GM20431 (cell line): ENCODE measurements at regions not wholly inside any gene's neighbourhood (a gene's known extent, or its start where the extent isn't known, plus 50 kb on each side); places are given as distances from the start of the nearest gene placed in this dataset.
"Not testable (repeated sequence)": the region's sequence is repeated elsewhere in the genome, so short reads cannot be mapped to it uniquely, and the experiment has no call there.

Experiments
- in situ Hi-C: fragments of 300-500 bp; cut with MseI, MboI; formaldehyde crosslinking; loops from one replicate; pipeline ENCODE4 v1.15.0; 2020; ENCODE audit warnings: low sequenced_read_pairs; ENCODE audit not compliant: unreplicated experiment

GRCh38 chr18:35822413-35822812 lies 150.1 kb upstream of the RMP24 start:
- in situ Hi-C loops = no loop called here

GRCh38 chr18:35826477-35826876 lies 146.0 kb upstream of the RMP24 start:
- in situ Hi-C loops = no loop called here

- in situ Hi-C loops = no loop called here
Measured at GRCh38 chr18:35827275-35827902, 145.1 kb upstream of the RMP24 start.

GRCh38 chr18:35827903-35828275 lies 144.6 kb upstream of the RMP24 start:
- in situ Hi-C loops = no loop called here

- in situ Hi-C loops = no loop called here
Measured at GRCh38 chr18:35828591-35828990, 143.9 kb upstream of the RMP24 start.

GRCh38 chr18:35835366-35835765 lies 137.1 kb upstream of the RMP24 start:
- in situ Hi-C loops = no loop called here

- in situ Hi-C loops = no loop called here
Measured at GRCh38 chr18:35835833-35836232, 136.6 kb upstream of the RMP24 start.

GRCh38 chr18:35836932-35837331 lies 135.5 kb upstream of the RMP24 start:
- in situ Hi-C loops = no loop called here

- in situ Hi-C loops = no loop called here
Measured at GRCh38 chr18:35837922-35838496, 134.5 kb upstream of the RMP24 start.

- in situ Hi-C loops = no loop called here
Measured at GRCh38 chr18:35841283-35841682, 131.2 kb upstream of the RMP24 start.

- in situ Hi-C loops = no loop called here
Measured at GRCh38 chr18:35842536-35842935, 129.9 kb upstream of the RMP24 start.

GRCh38 chr18:35848321-35848720 lies 124.2 kb upstream of the RMP24 start:
- in situ Hi-C loops = not testable (repeated sequence)

- in situ Hi-C loops = not testable (repeated sequence)
Measured at GRCh38 chr18:35849241-35849640, 123.2 kb upstream of the RMP24 start.

GRCh38 chr18:35851286-35851970 lies 121.1 kb upstream of the RMP24 start:
- in situ Hi-C loops = no loop called here

GRCh38 chr18:35852786-35853185 lies 119.7 kb upstream of the RMP24 start:
- in situ Hi-C loops = no loop called here

GRCh38 chr18:35854095-35854494 lies 118.4 kb upstream of the RMP24 start:
- in situ Hi-C loops = no loop called here

- in situ Hi-C loops = no loop called here
Measured at GRCh38 chr18:35856178-35856577, 116.3 kb upstream of the RMP24 start.

GRCh38 chr18:35856721-35857120 lies 115.8 kb upstream of the RMP24 start:
- in situ Hi-C loops = not testable (repeated sequence)

GRCh38 chr18:35857581-35857980 lies 114.9 kb upstream of the RMP24 start:
- in situ Hi-C loops = not testable (repeated sequence)

GRCh38 chr18:35861367-35862118 lies 110.9 kb upstream of the RMP24 start:
- in situ Hi-C loops = no loop called here

GRCh38 chr18:35862119-35862640 lies 110.3 kb upstream of the RMP24 start:
- in situ Hi-C loops = no loop called here
